Liver (tissue), 8 donors: ENCODE measurements at regions not wholly inside any gene's neighbourhood (a gene's known extent, or its start where the extent isn't known, plus 50 kb on each side); places are given as distances from the start of the nearest gene placed in this dataset.

Source experiments
- DNase-seq: peaks from one replicate; pipeline ENCODE4 v3.0.0-alpha.2; 2017; ENCODE audit warnings: low spot score
- H3K27ac ChIP-seq, 2 donors: one replicate each; pipeline ENCODE4 v1.7.0; 2013; ENCODE audit warnings: inconsistent platforms in 2 of 2, low read length in 2 of 2, control low read depth in 1 of 2, low read depth in 1 of 2, mild to moderate bottlenecking in 1 of 2
- H3K27me3 ChIP-seq, 4 donors: one replicate each; pipeline versions ENCODE4 v1.6.1 to v1.7.0; 2013; ENCODE audit warnings: low read length in 3 of 4, inconsistent platforms in 1 of 4, mild to moderate bottlenecking in 1 of 4, moderate library complexity in 1 of 4; ENCODE audit not compliant: control insufficient read depth in 4 of 4, insufficient read depth in 4 of 4
- H3K36me3 ChIP-seq, 4 donors: one replicate each; pipeline versions ENCODE4 v1.6.1 to v1.7.0; 2013; ENCODE audit warnings: low read length in 3 of 4, mild to moderate bottlenecking in 3 of 4, low read depth in 1 of 4, moderate library complexity in 1 of 4; ENCODE audit not compliant: control insufficient read depth in 4 of 4, insufficient read depth in 3 of 4
- H3K4me1 ChIP-seq, 4 donors: one replicate each; pipeline versions ENCODE4 v1.6.1 to v1.7.0; 2013; ENCODE audit warnings: low read length in 3 of 4, mild to moderate bottlenecking in 3 of 4, moderate library complexity in 1 of 4; ENCODE audit not compliant: control insufficient read depth in 4 of 4, insufficient read depth in 4 of 4
- H3K4me3 ChIP-seq, 3 donors: one replicate each; pipeline versions ENCODE4 v1.6.1 to v1.7.0; 2013; ENCODE audit warnings: low read length in 3 of 3, control low read depth in 1 of 3, low read depth in 1 of 3, mild to moderate bottlenecking in 1 of 3
- H3K9ac ChIP-seq, 2 donors: one replicate each; pipeline ENCODE4 v1.7.0; 2013; ENCODE audit warnings: low read length in 2 of 2, mild to moderate bottlenecking in 2 of 2, moderate library complexity in 2 of 2, control low read depth in 1 of 2, low read depth in 1 of 2
- H3K9me3 ChIP-seq, 4 donors: one replicate each; pipeline versions ENCODE4 v1.6.1 to v1.7.0; 2013; ENCODE audit warnings: low read length in 3 of 4; ENCODE audit not compliant: control insufficient read depth in 4 of 4
- ATF3 ChIP-seq: IDR thresholded peaks from 2 replicates; pipeline ENCODE4 v1.6.1; 2016; ENCODE audit warnings: antibody characterized with exemption
- EGR1 ChIP-seq, 2 donors: IDR thresholded peaks; 2 replicates each; pipeline ENCODE4 v1.6.1; 2016 to 2018; ENCODE audit warnings: antibody characterized with exemption in 2 of 2, low read depth in 2 of 2
- FOXA1 ChIP-seq: IDR thresholded peaks from 2 replicates; pipeline ENCODE4 v1.6.1; 2016; ENCODE audit warnings: antibody characterized with exemption
- FOXA2 ChIP-seq: IDR thresholded peaks from 2 replicates; pipeline ENCODE4 v1.6.1; 2016; ENCODE audit warnings: antibody characterized with exemption
- GABPA ChIP-seq, 2 donors: IDR thresholded peaks in 1 of 2; conservative IDR thresholded peaks in 1 of 2; 2 replicates each; pipeline ENCODE4 v1.6.1; 2016; ENCODE audit warnings: antibody characterized with exemption in 2 of 2, mild to moderate bottlenecking in 1 of 2, moderate library complexity in 1 of 2
- HNF4A ChIP-seq, 2 donors: conservative IDR thresholded peaks; 2 replicates each; pipeline ENCODE4 v1.6.1; 2016; ENCODE audit warnings: antibody characterized with exemption in 2 of 2, mild to moderate bottlenecking in 2 of 2
- HNF4G ChIP-seq: IDR thresholded peaks from 2 replicates; pipeline ENCODE4 v1.6.1; 2016; ENCODE audit warnings: antibody characterized with exemption
- JUND ChIP-seq, 2 donors: IDR thresholded peaks; 2 replicates each; pipeline ENCODE4 v1.6.1; 2016; ENCODE audit warnings: antibody characterized with exemption in 2 of 2
- NR2F2 ChIP-seq: IDR thresholded peaks from 2 replicates; pipeline ENCODE4 v1.6.1; 2016; ENCODE audit warnings: antibody characterized with exemption
- RAD21 ChIP-seq, 2 donors: IDR thresholded peaks; 2 replicates each; pipeline ENCODE4 v1.6.1; 2016; ENCODE audit warnings: antibody characterized with exemption in 2 of 2, mild to moderate bottlenecking in 2 of 2
- RXRA ChIP-seq, 2 donors: IDR thresholded peaks; 2 replicates each; pipeline ENCODE4 v1.6.1; 2017 to 2018; ENCODE audit warnings: antibody characterized with exemption in 2 of 2, mild to moderate bottlenecking in 1 of 2
- SP1 ChIP-seq: IDR thresholded peaks from 2 replicates; pipeline ENCODE4 v1.6.1; 2018; ENCODE audit warnings: antibody characterized with exemption, mild to moderate bottlenecking
- TAF1 ChIP-seq: conservative IDR thresholded peaks from 2 replicates; pipeline ENCODE4 v1.6.1; 2016; ENCODE audit warnings: antibody characterized with exemption, mild to moderate bottlenecking
- YY1 ChIP-seq: IDR thresholded peaks from 2 replicates; pipeline ENCODE4 v1.6.1; 2016; ENCODE audit warnings: antibody characterized with exemption, mild to moderate bottlenecking
- WGBS: extraction: QIAGEN DNeasy Blood & Tissue Kit; methylation state at CpG from one replicate; pipeline ENCODE4 v1.1.7; 2013; 5-methylcytosine and 5-hydroxymethylcytosine counted together
- TF ChIP-seq, protein P1 (sequence below): IDR thresholded peaks from 2 replicates; pipeline ENCODE4 v1.6.1; 2016; ENCODE audit warnings: antibody characterized with exemption
- TF ChIP-seq, protein P2 (sequence below): fragments of 150-350 bp; IDR thresholded peaks from 2 replicates; pipeline ENCODE4 v1.5.1; 2017; ENCODE audit warnings: improper control_type of control experiment, low read depth, low read length; ENCODE audit not compliant: missing input control
- TF ChIP-seq, protein P3 (sequence below): IDR thresholded peaks from 2 replicates; pipeline ENCODE4 v1.6.1; 2016; ENCODE audit warnings: antibody characterized with exemption, mild to moderate bottlenecking
- TF ChIP-seq, protein P4 (sequence below): IDR thresholded peaks from 2 replicates; pipeline ENCODE4 v1.6.1; 2016; ENCODE audit warnings: antibody characterized with exemption
- donor health status: healthy.
- donor health status: healthy.
- donor health status: healthy.
- donor health status: healthy.
- donor health status: healthy.

GRCh38 chr10:62652114-62652513 lies 152.4 kb upstream of the ADO start:
- no peak for DNase-seq
- no peaks in the 10 kb centered on the region for H3K4me1 ChIP-seq
- no peak overlapping the region for H3K4me3 ChIP-seq
- H3K9me3 ChIP-seq: no peaks in the 10 kb centered on the region
- 84% methylated on average over 2 of the region's 2 CpGs for WGBS
- H3K27me3 ChIP-seq: no peaks in the 10 kb centered on the region
- TF ChIP-seq HNF4G (no peak), GABPA (IDR thresholded peaks at IDR 0.05 in 1 of 2, conservative IDR thresholded peaks at IDR 0.05 in 1 of 2) (no peak), JUND (IDR thresholded peaks at IDR 0.05) (no peak), FOXA1 (no peak), SP1 (no peak), NR2F2 (no peak)
- TF ChIP-seq, protein P1, sequence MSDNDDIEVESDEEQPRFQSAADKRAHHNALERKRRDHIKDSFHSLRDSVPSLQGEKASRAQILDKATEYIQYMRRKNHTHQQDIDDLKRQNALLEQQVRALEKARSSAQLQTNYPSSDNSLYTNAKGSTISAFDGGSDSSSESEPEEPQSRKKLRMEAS: no peak
- TF ChIP-seq, protein P2, sequence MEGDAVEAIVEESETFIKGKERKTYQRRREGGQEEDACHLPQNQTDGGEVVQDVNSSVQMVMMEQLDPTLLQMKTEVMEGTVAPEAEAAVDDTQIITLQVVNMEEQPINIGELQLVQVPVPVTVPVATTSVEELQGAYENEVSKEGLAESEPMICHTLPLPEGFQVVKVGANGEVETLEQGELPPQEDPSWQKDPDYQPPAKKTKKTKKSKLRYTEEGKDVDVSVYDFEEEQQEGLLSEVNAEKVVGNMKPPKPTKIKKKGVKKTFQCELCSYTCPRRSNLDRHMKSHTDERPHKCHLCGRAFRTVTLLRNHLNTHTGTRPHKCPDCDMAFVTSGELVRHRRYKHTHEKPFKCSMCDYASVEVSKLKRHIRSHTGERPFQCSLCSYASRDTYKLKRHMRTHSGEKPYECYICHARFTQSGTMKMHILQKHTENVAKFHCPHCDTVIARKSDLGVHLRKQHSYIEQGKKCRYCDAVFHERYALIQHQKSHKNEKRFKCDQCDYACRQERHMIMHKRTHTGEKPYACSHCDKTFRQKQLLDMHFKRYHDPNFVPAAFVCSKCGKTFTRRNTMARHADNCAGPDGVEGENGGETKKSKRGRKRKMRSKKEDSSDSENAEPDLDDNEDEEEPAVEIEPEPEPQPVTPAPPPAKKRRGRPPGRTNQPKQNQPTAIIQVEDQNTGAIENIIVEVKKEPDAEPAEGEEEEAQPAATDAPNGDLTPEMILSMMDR: no peak
- TF ChIP-seq, protein P3, sequence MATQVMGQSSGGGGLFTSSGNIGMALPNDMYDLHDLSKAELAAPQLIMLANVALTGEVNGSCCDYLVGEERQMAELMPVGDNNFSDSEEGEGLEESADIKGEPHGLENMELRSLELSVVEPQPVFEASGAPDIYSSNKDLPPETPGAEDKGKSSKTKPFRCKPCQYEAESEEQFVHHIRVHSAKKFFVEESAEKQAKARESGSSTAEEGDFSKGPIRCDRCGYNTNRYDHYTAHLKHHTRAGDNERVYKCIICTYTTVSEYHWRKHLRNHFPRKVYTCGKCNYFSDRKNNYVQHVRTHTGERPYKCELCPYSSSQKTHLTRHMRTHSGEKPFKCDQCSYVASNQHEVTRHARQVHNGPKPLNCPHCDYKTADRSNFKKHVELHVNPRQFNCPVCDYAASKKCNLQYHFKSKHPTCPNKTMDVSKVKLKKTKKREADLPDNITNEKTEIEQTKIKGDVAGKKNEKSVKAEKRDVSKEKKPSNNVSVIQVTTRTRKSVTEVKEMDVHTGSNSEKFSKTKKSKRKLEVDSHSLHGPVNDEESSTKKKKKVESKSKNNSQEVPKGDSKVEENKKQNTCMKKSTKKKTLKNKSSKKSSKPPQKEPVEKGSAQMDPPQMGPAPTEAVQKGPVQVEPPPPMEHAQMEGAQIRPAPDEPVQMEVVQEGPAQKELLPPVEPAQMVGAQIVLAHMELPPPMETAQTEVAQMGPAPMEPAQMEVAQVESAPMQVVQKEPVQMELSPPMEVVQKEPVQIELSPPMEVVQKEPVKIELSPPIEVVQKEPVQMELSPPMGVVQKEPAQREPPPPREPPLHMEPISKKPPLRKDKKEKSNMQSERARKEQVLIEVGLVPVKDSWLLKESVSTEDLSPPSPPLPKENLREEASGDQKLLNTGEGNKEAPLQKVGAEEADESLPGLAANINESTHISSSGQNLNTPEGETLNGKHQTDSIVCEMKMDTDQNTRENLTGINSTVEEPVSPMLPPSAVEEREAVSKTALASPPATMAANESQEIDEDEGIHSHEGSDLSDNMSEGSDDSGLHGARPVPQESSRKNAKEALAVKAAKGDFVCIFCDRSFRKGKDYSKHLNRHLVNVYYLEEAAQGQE: no peak
- no peak overlapping the region for H3K9ac ChIP-seq
- no peaks in the 10 kb centered on the region for H3K36me3 ChIP-seq
- no peak overlapping the region for H3K27ac ChIP-seq

DNA sequence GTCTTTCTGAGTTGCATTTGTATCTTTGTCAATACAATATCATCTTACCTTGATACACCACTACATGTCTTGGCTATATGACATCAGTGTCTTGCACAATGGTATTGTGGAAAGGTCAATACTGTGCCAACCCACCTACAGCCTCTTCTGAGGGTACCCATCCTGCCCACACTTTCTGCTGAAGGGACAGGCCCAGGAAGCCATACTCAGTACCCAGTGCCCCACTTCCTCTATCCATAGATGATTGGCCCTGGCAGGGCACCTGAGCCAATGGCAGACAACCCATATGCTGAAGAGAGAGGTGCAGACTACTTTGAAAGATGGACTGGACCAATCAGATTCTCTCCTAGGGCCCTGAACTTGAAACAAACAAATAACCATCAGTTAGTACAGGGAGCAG lies 152.0 kb upstream of the ADO start:
- TF ChIP-seq RXRA (IDR thresholded peaks at IDR 0.05): no peak
- no peak for TF ChIP-seq FOXA2
- TF ChIP-seq GABPA (IDR thresholded peaks at IDR 0.05 in 1 of 2, conservative IDR thresholded peaks at IDR 0.05 in 1 of 2): no peak
- no peak for TF ChIP-seq ATF3
- TF ChIP-seq, protein P3: no peak
- TF ChIP-seq YY1: no peak
- no peak for TF ChIP-seq JUND (IDR thresholded peaks at IDR 0.05)
- TF ChIP-seq EGR1 (IDR thresholded peaks at IDR 0.05; ENCODE audit: low read depth in 2 of 2): no peak
- TF ChIP-seq HNF4G: no peak
- TF ChIP-seq, protein P1: no peak
- no peak for TF ChIP-seq FOXA1
- TF ChIP-seq NR2F2: no peak
- TF ChIP-seq RAD21 (IDR thresholded peaks at IDR 0.05): no peak
- TF ChIP-seq TAF1: no peak
- TF ChIP-seq, protein P2: no peak
- no peak for TF ChIP-seq SP1
- TF ChIP-seq, protein P4, sequence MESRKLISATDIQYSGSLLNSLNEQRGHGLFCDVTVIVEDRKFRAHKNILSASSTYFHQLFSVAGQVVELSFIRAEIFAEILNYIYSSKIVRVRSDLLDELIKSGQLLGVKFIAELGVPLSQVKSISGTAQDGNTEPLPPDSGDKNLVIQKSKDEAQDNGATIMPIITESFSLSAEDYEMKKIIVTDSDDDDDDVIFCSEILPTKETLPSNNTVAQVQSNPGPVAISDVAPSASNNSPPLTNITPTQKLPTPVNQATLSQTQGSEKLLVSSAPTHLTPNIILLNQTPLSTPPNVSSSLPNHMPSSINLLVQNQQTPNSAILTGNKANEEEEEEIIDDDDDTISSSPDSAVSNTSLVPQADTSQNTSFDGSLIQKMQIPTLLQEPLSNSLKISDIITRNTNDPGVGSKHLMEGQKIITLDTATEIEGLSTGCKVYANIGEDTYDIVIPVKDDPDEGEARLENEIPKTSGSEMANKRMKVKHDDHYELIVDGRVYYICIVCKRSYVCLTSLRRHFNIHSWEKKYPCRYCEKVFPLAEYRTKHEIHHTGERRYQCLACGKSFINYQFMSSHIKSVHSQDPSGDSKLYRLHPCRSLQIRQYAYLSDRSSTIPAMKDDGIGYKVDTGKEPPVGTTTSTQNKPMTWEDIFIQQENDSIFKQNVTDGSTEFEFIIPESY: no peak
- no peak for TF ChIP-seq HNF4A (conservative IDR thresholded peaks at IDR 0.05)
- H3K4me3 ChIP-seq: no peak overlapping the region
- DNase-seq: no peak
- no peaks in the 10 kb centered on the region for H3K9me3 ChIP-seq
- H3K9ac ChIP-seq: no peak overlapping the region
- no peaks in the 10 kb centered on the region for H3K4me1 ChIP-seq
- H3K27me3 ChIP-seq: no peaks in the 10 kb centered on the region
- H3K27ac ChIP-seq: no peak overlapping the region
- no peaks in the 10 kb centered on the region for H3K36me3 ChIP-seq
